Lung (tissue), 11 donors: ENCODE measurements at regions not wholly inside any gene's neighbourhood (a gene's known extent, or its start where the extent isn't known, plus 50 kb on each side); places are given as distances from the start of the nearest gene placed in this dataset.

ENCODE experiments used
- ATAC-seq: fragments of 200-7000 bp; cut with Tn5 transposase; one replicate; pipeline ENCODE4 v1.9.1; 2020; ENCODE audit warnings: moderate number of reproducible peaks; ENCODE audit not compliant: insufficient read depth, low FRiP score
- DNase-seq, 3 donors: peaks; one replicate each; pipeline ENCODE4 v3.0.0-alpha.2; 2013 to 2017
- H3K27ac ChIP-seq, 2 donors: one replicate each; pipeline ENCODE4 v1.5.1; 2013; ENCODE audit warnings: mild to moderate bottlenecking in 2 of 2, moderate library complexity in 2 of 2, control low read depth in 1 of 2, inconsistent platforms in 1 of 2, low read depth in 1 of 2, low read length in 1 of 2
- H3K27me3 ChIP-seq, 3 donors: one replicate each; pipeline ENCODE4 v1.5.1; 2013; ENCODE audit warnings: low read length in 2 of 3; ENCODE audit not compliant: control insufficient read depth in 3 of 3, insufficient read depth in 3 of 3
- H3K36me3 ChIP-seq, 4 donors: one replicate each; pipeline ENCODE4 v1.5.1; 2013; ENCODE audit warnings: low read length in 4 of 4, mild to moderate bottlenecking in 1 of 4, moderate library complexity in 1 of 4; ENCODE audit not compliant: control insufficient read depth in 4 of 4, insufficient read depth in 4 of 4
- H3K4me1 ChIP-seq, 5 donors: one replicate each; pipeline ENCODE4 v1.5.1; 2013; ENCODE audit warnings: low read length in 5 of 5, mild to moderate bottlenecking in 2 of 5, moderate library complexity in 1 of 5; ENCODE audit not compliant: control insufficient read depth in 5 of 5, insufficient read depth in 5 of 5
- H3K4me3 ChIP-seq: one replicate; pipeline ENCODE4 v1.5.1; 2013; ENCODE audit warnings: mild to moderate bottlenecking, control low read depth, moderate library complexity
- H3K9ac ChIP-seq, 2 donors: one replicate each; pipeline ENCODE4 v1.5.1; 2013; ENCODE audit warnings: low read length in 2 of 2, control low read depth in 1 of 2; ENCODE audit not compliant: insufficient read depth in 1 of 2
- H3K9me3 ChIP-seq, 4 donors: one replicate each; pipeline ENCODE4 v1.5.1; 2013; ENCODE audit warnings: low read length in 3 of 4, mild to moderate bottlenecking in 1 of 4, moderate library complexity in 1 of 4; ENCODE audit not compliant: control insufficient read depth in 4 of 4, insufficient read depth in 3 of 4
- WGBS, 2 donors: extraction: QIAGEN DNeasy Blood & Tissue Kit; methylation state at CpG; one replicate each; pipeline ENCODE4 v1.1.7; 2013; 5-methylcytosine and 5-hydroxymethylcytosine counted together
- TF ChIP-seq, protein P1 (sequence below): IDR thresholded peaks from 2 replicates; pipeline ENCODE4 v1.5.1; 2012; ENCODE audit warnings: mild to moderate bottlenecking; ENCODE audit errors: control extremely low read depth, extremely low read depth
- donor health status: control.
- donor health status: control.
- donor health status: Bipolar disorder and iron deficiency.
- donor health status: healthy.
- donor health status: DM: yes; HTN: yes; CAD: no.

DNA sequence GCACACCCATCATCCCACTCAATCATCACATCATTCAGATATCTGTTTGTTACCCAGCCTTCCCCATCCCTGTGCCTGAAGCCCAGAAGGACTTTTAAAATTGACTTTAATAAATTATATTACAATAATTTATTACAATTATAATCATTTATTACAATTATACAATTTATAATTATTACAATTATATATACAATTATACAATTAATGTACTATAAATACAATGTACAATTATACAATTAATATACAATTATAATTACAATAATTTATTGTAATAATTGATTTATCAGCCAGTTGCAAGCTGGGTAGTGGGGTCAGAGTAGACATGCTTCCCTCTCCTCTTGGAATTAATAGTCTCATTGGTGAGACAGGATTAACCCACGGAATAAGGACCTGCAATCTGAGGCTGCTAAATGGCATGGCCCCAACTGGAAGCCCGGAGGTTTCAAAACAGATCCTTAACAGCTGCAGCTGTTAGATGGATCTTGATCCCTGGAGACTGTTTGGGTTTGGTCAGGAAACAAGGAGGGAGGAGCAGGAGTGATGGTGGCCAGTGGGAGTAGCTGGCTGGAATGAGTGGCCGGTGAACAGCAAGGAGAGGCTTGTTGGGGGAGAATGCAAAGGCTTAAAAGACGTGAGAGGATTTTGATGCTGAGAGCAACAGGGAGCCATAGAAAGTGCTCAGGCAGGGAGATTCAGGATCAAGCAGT is 402.8 kb upstream of the PODXL start:
- Histone ChIP-seq H3K4me1 (no peaks in the 10 kb centered on the region), H3K4me3 (no peak overlapping the region), H3K27me3 (peaks cover 0 to 11% (median 2%) of the 10 kb centered on the region in 3 donors), H3K27ac (no peak overlapping the region), H3K9me3 (no peaks in the 10 kb centered on the region), H3K9ac (no peak overlapping the region), H3K36me3 (no peaks in the 10 kb centered on the region)
- DNase-seq (no peak), ATAC-seq (no peak)
- 37 to 48% methylated on average over 4 of the region's 4 CpGs for WGBS, 2 donors
- TF ChIP-seq, protein P1, sequence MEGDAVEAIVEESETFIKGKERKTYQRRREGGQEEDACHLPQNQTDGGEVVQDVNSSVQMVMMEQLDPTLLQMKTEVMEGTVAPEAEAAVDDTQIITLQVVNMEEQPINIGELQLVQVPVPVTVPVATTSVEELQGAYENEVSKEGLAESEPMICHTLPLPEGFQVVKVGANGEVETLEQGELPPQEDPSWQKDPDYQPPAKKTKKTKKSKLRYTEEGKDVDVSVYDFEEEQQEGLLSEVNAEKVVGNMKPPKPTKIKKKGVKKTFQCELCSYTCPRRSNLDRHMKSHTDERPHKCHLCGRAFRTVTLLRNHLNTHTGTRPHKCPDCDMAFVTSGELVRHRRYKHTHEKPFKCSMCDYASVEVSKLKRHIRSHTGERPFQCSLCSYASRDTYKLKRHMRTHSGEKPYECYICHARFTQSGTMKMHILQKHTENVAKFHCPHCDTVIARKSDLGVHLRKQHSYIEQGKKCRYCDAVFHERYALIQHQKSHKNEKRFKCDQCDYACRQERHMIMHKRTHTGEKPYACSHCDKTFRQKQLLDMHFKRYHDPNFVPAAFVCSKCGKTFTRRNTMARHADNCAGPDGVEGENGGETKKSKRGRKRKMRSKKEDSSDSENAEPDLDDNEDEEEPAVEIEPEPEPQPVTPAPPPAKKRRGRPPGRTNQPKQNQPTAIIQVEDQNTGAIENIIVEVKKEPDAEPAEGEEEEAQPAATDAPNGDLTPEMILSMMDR, result no peak

DNA sequence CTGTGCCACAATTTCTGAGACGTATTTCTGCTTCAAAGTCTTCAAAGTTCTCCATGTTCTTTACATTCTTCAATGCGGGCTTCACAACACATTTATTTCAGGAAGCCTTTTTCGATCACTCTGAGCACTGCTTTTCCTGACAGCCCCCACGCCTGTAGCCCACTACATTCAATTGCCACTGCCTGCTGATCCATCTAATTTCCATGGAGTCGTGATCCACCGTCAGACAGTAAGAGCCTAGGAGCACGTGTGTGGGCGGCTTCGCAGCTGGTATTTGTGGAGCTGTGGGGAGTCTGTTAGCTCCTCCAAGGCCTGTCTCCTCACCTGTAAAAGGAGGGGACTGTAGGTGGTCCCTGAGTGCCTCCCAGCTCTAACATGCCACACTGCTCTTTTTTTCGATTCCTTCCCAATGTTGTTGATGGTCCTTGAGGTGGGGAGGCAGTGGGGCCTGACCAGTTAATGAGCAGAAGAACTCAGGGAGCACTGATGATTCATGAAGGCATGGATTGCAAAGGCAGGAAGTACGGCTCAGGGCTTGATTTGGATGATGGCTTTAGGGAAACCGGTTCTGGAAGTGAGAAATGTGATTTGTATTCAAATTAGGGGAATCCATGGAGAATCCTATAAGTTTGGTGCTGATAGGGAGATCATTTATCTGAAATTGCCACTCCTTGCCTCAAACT is 401.1 kb upstream of the PODXL start:
- no peak overlapping the region for H3K27ac ChIP-seq
- H3K36me3 ChIP-seq, result no peaks in the 10 kb centered on the region
- ATAC-seq (no peak), DNase-seq (no peak)
- TF ChIP-seq, protein P1, result no peak
- no peak overlapping the region for H3K9ac ChIP-seq
- H3K9me3 ChIP-seq, result no peaks in the 10 kb centered on the region
- no peaks in the 10 kb centered on the region for H3K4me1 ChIP-seq
- no peak overlapping the region for H3K4me3 ChIP-seq
- H3K27me3 ChIP-seq, result peaks cover 0 to 8% (median 2%) of the 10 kb centered on the region in 3 donors
- WGBS, 2 donors, result 73 to 83% methylated on average over 12 of the region's 12 CpGs

DNA sequence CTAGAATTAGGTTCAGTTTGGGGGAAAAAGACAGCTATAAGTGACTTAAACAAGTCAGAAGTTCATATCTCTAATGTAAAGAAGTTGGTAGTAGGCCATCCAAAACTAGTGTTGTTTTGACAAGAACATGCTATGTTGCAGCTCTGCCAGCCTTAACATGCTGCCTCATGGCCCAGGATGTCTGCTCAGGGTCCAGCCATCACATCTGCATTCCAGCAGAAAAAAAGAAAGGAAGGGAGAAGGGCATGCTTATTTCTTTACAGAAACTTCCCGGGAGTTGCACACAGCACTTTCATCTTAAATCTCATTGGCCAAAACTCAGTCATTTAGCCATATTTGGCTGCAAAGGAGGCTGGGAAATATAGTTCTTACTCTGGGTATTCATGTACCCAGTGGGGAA is 400.4 kb upstream of the PODXL start:
- no peaks in the 10 kb centered on the region for H3K36me3 ChIP-seq
- no peak overlapping the region for H3K27ac ChIP-seq
- TF ChIP-seq, protein P1, result no peak
- ATAC-seq (no peak), DNase-seq (no peak)
- 73 to 96% methylated on average over 1 of the region's 1 CpG for WGBS, 2 donors
- peaks cover 0 to 8% (median 2%) of the 10 kb centered on the region in 3 donors for H3K27me3 ChIP-seq
- H3K9me3 ChIP-seq, result no peaks in the 10 kb centered on the region
- H3K4me1 ChIP-seq, result no peaks in the 10 kb centered on the region
- H3K4me3 ChIP-seq, result no peak overlapping the region
- no peak overlapping the region for H3K9ac ChIP-seq
